SK-N-DZ (cell line): ENCODE measurements at regions not wholly inside any gene's neighbourhood (a gene's known extent, or its start where the extent isn't known, plus 50 kb on each side); places are given as distances from the start of the nearest gene placed in this dataset.
"Not testable (repeated sequence)": the region's sequence is repeated elsewhere in the genome, so short reads cannot be mapped to it uniquely, and the experiment has no call there.

Source experiments
- DNase-seq: peaks from one replicate; pipeline ENCODE4 v3.0.0-alpha.2; 2015; ENCODE audit warnings: low spot score

DNA sequence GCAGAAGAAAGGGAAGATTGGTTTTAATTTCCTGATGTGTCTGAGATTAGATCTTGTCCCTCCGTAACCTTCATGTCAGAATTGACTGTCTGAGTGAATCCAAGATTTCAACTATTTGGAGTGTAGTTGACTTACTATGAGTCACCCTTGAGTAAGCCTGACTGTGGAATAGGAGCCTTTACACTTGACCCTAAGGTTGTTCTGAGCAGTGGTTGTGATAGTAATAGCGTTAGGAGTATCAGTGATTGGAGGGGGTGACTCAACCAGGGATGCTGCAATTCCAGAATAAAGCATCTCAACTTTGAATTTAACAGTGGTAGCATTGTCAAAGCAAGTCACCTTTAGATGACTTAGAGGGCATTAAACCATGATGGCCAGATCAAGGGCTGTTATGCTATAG lies 979.5 kb upstream of the FAM98A start:
- no peak for DNase-seq

DNA sequence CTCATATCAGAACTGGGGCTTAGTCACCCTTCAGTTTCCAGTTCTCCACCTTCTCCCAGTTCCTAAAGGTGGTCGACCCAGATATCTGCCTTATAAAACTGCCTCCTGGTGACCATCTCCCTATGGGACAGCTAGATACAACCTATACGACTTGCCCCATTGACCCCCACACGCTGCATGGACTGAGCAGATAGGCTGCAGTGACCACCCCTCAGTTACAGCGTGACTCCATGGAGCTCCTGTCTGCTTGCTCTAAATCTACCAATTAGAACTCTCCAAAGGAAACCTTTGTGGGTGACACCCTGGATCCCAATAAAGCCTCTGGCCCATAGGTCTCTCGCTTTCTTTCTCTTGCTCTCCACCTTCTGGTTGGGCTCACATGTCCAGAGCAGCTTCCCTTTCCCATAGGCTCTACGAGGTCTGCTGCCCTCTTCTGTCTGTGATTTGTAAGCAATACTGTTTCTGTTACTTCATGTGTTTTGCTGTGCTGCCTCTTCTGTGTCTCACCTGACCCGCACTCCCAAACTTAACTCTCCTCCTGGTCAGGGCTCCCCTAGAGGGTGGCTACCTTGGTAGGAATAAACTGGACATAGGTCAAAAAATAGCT lies 971.3 kb upstream of the FAM98A start:
- DNase-seq: peak; percentile 26

DNA sequence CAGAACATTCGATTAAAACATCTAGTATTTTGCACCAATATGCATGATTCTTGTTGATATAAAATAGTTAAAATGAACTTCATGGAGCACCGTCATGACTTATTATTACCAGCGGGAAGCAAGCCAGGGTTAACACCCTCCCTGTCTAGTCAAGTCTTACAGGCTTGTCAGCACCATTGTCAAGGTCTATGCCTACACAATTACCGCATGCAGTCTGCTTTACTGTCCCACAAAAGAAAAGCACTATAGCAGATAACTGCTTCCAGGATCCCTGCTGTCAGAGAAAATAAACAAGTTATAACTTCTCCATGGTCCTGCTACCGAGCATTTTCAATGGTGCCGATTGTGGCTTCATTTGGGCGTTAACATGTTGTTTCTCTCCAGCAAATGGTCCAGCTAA lies 968.0 kb upstream of the FAM98A start:
- DNase-seq: no peak

DNA sequence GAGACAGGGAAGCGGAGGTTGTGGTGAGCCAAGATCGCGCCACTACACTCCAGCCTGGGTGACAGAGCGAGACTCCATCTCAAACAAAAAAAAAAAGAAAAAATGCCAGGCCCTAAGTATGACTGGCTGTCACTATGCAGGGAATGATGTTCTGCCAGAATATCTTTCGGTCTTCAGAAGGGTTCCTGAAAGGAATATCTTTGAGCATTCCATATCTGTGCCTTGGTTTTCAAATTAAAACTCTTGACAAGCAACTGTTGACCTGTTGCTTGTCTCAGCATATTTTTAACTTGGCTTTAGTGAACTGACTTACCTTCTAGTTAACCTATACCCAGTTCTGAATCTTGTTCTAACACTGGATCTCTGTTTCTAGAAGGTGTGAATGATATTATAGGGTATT lies 953.2 kb upstream of the FAM98A start:
- DNase-seq: no peak

DNA sequence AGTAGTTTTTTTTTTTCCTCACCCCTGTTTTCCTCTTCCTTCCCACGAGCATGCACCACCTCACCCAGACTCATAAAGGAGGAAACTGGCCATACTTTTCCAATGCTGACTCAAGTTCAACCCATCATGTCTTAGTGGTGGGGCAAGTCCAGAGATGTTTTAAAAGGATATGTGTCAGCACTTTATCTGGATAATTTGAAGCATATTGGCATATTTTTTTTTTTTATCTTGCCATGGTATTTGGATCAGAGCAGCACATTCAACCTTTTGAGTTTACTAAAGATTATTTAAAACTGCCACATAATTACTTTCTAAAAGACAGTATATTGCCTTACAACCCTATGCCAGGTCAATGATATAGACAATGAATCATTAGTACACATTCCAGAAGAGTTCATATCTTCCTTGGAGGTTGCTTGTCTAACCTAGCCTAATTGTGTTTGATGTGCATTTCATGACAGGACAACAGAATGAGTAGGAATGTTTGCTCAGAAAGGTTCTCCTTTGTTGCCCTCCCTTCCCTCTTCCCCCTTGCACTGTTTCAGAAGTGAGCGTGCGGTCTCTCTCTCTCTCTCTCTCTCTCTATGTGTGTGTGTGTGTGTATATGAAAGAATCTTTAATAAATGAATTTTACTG lies 950.7 kb upstream of the FAM98A start:
- no peak for DNase-seq

DNA sequence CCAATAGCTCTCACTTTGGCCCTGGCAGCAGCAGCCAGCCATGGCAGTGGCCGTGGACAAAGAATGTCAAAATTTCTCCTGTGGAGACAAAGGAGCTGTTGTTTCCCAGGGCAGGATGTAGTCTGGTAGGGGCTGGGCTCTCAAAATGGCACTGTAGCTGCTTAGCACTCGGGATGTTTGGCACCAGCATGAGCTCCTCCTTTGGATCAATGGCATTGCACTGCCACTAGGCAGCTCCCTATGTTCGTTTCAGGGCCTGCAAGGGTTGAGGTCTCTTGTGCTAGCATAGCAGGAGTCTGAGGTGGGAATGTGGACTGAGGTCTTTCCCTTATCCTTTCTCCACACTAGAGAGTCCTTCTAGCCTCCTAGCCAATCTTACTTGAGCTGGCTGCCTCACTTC lies 948.8 kb upstream of the FAM98A start:
- no peak for DNase-seq

DNA sequence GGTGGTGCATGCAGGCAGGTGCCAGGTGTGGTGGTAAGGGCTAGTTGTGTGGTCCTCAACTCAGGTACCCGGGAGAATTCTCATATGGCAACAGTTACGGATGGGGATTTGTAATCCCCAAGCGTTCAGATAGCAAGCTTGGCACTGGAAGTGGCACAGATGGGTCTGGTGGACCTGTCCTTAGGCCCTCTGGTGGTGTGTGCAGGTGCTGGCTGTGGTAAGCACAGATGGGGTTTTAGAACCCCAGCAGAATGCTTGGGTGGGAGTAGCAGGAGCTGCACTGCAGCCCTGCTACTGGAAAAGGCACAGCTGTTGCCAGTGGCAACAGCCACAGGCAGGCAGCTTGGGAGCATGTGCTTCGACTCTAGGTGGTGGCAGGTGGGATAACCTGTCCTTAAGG lies 948.2 kb upstream of the FAM98A start:
- DNase-seq: no peak

DNA sequence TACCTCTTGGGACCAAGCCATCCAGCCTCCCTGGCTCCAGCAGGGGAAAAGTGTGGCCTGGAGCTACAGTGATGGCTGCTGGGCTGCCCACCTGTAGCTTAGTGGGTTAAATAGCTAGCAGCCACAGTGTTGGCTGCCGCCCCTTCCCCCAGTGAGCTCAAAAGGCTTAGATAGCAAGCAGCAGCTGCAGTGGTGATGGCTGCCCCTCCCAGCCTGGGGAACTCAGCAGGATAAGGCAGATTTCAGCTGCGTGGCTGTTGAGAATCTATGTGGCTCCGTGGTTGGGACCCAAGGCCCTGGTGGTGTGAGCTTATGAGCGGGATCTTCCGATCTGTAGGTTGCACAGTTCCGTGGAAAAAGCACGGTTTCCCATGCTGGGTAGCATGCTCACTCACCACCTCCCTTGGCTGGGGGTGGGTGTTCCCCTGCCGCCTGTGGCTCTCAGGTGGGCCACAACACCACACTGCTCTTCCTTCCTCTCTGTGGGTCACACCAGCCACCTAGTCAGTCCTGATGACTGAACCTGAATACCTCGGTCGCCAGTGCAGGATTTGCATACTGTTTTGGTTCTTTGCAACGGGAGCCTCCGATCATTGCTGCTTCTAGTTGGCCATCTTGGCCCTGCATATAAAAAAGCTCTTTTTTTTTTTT lies 946.5 kb upstream of the FAM98A start:
- DNase-seq: peak; percentile 11

DNA sequence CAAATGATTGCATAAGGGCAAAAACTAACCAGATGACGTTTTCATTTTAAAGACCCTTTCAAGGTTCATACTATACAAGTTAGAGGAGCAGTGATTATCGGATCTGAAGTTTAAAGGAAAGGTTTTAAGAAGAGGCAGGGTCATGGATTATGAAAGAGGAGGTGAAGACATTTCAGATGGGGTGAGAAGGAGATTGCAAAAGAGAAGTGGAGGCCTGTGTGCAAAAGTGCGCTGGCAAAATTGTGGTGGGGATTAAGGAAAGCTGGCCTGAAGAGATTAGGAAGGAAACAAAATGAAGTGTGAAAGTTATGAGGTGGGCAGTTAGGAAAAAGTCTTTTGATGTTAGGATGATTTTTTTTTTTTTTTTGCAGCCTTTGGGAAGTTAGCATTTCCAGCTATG lies 935.7 kb upstream of the FAM98A start:
- DNase-seq: no peak

DNA sequence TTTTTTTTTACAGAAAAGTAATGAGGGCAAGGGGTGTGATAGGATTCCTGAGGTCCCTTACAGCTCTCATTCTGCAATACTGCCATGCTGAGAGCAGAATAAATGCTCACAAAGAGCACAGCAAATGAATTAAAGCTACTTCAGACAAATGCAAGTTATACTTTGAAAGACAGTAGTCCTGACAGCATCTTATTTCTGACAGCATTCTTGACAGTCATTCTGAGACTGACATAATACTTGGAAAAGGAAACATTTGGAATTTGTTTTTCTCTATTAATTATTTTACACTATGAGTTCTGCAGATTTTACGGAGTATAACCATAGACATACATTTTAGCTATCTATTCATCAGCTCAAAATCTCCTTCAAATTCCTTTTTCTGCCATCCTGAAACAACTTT lies 935.2 kb upstream of the FAM98A start:
- no peak for DNase-seq

DNA sequence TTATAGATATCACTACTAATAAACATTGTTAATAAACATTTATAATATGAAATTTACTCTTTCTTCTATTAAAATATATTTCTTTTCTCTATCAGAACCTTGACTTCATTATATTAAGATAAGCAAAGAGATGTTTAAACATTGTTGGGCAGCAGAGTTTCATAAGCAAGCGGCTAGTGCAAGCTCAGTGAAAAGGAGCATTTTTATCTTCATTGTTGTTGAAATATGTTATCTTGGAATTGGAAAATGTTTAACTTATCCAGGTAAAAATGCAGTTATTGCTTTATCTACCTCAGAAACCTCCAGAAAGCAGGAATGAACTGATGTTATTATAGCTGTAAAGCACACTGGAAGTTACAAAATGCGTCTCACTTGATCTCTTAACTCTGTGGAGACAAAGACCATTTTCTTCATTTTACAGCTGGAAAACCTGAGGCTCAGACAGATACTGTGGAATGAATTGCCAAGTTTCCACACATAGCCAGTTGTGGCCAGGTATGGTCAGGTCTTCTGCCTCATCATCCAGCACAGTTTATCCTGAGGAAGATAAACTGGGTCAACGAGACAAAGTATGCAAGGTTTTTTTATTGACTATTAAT lies 934.6 kb upstream of the FAM98A start:
- DNase-seq: no peak

DNA sequence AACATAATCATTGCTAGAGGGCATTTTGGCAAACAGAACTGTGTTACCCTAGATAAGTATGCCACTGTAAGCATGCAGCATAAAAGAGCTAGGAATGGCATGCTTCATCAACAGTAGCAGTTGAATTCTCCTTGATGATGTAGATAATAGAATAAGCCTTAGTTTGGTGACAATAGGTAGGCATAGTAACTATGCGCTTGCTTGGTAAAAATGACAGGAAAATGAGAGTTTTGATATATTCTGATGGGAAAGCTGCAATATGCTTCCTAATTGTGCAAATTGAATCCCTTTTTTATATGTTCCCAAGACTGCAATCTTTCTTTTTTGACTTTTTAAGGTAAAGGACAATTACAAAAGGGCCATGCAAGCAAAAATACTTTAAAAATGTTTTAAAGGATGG lies 930.9 kb upstream of the FAM98A start:
- DNase-seq: no peak

DNA sequence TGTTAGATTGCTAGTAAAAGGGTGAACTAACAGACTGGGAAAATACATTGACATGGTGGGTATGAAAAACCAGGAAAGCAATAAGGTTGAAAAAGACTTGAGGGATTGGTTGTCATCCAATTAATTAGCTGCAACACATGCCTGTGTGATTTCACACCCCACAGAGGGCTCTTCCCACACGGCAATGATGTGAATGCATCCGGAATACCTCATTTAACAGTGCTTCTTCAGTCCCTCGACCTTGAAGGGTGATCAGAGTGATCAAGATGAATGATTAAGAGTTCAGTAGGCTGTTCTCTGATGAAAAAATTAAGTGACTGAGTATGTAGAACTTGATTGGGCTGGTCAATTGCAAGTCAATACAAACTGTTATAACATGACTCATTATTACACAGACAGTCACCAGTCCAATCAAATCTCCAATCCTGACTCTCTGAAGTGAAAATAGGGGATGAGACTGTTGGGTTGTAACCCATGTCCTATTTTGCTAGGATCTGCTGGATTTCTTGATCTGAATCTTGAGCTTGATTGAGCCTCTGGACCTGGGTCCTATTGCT lies 924.9 kb upstream of the FAM98A start:
- DNase-seq: no peak

DNA sequence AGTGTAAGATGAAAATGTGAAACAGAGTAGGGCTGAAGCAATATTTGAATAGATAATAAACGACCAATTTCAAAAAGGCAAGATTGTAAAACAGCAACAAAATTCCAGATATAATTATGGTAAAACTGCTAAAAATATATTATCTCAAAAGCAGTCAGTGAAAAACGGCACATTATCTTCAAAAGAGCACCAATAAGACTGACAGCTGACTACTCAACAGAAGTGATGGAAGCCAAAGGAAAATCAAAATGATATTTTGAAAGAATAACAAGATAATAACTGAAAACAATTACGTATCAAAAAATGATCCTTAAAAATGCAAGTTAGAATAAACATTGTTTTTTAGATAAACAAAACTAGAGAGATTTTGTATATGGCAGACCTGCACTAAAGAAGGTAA lies 920.6 kb upstream of the FAM98A start:
- DNase-seq: no peak

DNA sequence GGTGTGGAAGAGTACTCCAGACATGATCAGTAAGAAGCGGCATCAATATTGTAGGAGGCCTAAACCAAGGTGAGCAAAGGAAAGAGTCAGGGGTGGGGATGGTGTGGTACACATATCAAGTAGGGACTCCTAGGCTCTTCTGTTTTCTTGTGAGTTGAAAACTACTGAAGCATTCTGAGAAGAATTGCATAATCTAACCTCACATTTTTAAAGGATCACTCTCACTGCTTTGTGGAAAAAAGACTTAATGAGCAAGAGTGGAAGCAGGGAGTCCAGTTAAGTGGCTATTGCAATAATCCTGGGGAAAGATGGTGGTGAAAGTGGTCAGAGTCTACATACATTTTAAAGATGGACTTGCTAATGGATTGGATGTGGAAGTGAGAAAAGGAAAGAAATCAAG lies 899.5 kb upstream of the FAM98A start:
- DNase-seq: no peak

DNA sequence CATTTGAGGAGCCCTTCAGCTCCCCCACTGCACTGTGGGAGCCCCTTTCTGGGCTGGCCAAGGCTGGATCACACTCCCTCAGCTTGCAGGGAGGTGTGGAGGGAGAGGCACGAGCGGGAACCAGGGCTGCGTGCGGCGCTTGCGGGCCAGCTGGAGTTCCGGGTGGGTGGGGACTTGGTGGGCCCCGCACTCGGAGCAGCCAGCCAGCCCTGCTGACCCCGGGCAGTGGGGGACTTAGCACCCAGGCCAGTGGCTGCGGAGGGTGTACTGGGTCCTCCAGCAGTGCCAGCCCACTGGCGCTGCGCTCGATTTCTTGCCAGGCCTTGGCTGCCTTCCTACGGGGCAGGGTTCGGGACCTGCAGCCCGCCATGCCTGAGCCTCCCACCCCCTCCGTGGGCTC lies 895.1 kb upstream of the FAM98A start:
- DNase-seq: not testable (repeated sequence)

DNA sequence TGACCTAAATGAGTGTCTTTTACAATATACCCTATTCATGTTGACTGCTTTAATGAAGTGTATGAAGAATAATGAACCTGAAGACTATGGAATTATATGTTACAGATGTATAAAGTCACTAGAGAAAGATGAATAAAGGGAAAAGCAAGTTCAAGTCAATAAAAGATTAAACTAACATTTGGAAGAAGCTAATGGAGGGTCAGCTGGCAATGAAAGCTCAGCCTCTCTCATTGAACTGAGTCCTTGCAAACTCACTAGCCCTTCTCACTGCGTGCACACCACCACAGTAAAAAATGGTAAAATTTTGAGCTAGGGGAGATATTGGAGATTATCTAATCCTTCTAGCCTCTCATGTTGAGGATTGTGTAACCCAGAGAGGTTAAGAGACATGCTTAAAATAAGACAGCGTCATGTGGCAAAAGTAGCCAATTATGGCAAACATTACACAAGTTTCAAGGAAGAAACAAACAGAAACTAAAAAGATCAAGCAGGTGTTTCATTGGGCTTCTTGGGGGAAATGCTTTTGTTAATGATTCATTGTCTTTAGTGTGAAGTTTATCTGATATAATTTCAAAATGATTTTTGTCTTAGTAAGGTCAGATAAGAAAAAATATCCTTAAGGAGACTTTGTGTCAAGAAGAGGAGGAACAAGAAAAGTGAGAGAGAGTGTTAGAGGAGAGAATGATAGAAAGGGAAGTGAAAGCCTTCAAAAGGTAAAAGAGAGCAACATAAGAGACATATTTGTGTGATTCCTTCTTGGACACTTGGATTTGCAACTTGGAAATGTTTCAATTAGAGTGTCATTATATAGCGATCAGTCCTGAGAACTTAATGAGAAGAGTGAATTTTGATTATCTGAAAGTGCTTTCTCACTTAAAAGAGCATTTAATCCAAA lies 893.7 kb upstream of the FAM98A start:
- DNase-seq: no peak

DNA sequence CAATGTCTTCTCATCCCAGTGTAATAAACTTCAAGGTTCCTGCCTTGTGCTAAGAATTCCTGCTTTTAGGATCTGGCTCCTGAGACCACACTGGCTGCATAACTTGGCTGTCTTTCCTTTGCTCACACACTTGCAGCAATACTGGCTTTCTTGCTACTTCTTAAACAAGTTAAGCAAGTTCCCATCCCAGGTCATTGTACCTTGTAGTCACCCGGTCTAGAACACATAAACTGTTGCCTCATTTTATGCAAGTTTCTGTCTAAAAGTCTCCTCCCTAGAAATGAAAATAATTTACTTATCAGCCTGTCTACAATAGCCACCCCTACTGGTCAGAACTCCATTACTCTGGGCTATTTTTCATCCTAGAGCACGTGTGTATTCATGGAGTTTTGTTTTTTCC lies 887.9 kb upstream of the FAM98A start:
- no peak for DNase-seq

DNA sequence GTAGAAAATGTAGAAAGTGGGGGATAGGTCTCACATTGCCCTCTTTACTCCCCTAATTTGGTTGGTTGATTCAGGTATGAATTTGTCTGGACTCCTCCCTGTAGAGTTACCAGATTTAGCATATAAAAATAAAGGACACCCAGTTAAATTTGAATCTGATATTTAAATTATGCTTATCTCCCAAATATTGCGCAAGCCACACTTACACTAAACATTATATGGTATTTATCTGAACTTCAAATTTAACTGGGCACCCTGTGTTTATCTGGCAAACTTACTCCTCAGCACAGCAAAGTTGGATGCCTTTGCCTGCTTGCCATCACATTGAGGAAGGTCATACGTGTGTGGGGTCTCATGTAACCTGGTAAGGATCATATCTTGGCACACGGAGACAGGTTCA lies 882.4 kb upstream of the FAM98A start:
- no peak for DNase-seq

DNA sequence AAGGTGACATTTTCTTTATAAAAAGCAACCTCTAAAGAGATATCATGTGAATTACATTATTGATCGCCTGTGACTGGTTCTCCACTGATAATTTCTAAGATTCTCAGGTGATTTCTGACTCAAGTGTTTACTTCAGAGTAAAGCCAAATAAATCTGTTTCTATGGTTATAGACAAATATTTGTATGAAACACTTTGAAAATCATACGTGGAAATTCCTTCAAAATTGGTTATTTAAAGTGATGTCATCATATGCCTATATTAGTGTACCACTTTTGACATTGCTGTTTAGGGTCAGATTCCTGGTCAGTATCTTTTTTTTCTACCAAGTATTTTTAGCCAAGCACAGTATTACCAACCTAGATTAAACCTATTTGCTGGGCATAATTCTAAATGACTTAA lies 881.3 kb upstream of the FAM98A start:
- no peak for DNase-seq

DNA sequence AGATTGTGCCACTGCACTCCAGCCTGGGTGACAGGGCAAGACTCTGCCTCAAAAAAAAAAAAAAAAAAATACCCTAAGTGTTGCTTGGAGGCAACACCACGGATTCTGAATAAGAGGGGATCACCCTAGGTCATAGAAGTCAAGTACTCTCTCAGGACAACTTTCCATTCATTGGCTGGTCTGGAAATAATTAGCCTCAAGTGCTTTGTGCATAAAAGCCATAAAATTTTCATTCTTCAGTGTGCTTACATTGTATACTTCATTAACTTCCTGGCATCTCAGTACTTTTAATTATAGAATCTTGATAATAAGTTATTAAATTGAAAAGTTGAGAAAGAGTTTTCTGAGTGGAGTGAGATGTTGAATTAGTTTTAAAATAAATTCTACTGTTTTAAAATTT lies 876.1 kb upstream of the FAM98A start:
- no peak for DNase-seq

DNA sequence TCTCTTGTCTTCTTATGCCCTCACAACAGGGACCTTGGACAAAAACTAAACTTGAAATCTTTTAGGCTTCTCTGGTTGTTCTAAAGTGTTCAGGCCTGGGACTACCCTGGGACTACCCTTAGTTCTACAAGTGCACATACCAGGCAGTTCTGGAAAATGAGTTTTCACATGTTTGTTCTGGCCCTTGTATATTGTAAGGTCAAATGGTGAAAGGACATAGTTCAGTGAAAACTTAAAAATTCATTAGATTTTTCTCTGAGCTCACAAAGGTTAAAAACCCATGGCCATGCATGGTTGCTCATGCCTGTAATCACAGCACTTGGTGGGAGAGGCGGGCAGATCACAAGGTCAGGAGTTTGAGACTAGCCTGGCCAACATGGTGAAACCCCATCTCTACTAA lies 875.5 kb upstream of the FAM98A start:
- DNase-seq: no peak
